ENCODE measurements at regions not wholly inside any gene's neighbourhood (a gene's known extent, or its start where the extent isn't known, plus 50 kb on each side); places are given as distances from the start of the nearest gene placed in this dataset.

- TF ChIP-seq CTCF (IDR thresholded peaks at IDR 0.05; ENCODE audit: low read depth, low read length): no peak
- no peak overlapping the region for H3K4me3 ChIP-seq (ENCODE audit: low read depth, low read length)
Observed at GRCh38 chr18:73950116-73950700, 197.4 kb downstream of the FBXO15 start.

- TF ChIP-seq CTCF (IDR thresholded peaks at IDR 0.05; ENCODE audit: low read depth, low read length): no peak
- no peak overlapping the region for H3K4me3 ChIP-seq (ENCODE audit: low read depth, low read length)
Observed at GRCh38 chr18:73948497-73948896, 199.1 kb downstream of the FBXO15 start.

- TF ChIP-seq CTCF (IDR thresholded peaks at IDR 0.05; ENCODE audit: low read depth, low read length): no peak
- no peak overlapping the region for H3K4me3 ChIP-seq (ENCODE audit: low read depth, low read length)
Observed at GRCh38 chr18:73948084-73948483, 199.6 kb downstream of the FBXO15 start.

- H3K4me3 ChIP-seq (ENCODE audit: low read depth, low read length): no peak overlapping the region
- no peak for TF ChIP-seq CTCF (IDR thresholded peaks at IDR 0.05; ENCODE audit: low read depth, low read length)
Observed at GRCh38 chr18:73947180-73947921, 200.3 kb downstream of the FBXO15 start.

- H3K4me3 ChIP-seq (ENCODE audit: low read depth, low read length): no peak overlapping the region
Observed at GRCh38 chr18:73945130-73945792, 202.4 kb downstream of the FBXO15 start.

GRCh38 chr18:73944715-73945114 is 202.9 kb downstream of the FBXO15 start:
- TF ChIP-seq CTCF (IDR thresholded peaks at IDR 0.05; ENCODE audit: low read depth, low read length): no peak
- H3K4me3 ChIP-seq (ENCODE audit: low read depth, low read length): no peak overlapping the region

More at GRCh38 chr18:73945130-73945792, 202.4 kb downstream of the FBXO15 start:
- no peak for TF ChIP-seq CTCF (IDR thresholded peaks at IDR 0.05; ENCODE audit: low read depth, low read length)

- no peak overlapping the region for H3K4me3 ChIP-seq (ENCODE audit: low read depth, low read length)
Observed at GRCh38 chr18:73943763-73944162, 203.9 kb downstream of the FBXO15 start.

More at GRCh38 chr18:73943763-73944162, 203.9 kb downstream of the FBXO15 start:
- TF ChIP-seq CTCF (IDR thresholded peaks at IDR 0.05; ENCODE audit: low read depth, low read length): no peak

Data from WI38 (cell line).